ENCODE measurements at regions not wholly inside any gene's neighbourhood (a gene's known extent, or its start where the extent isn't known, plus 50 kb on each side); places are given as distances from the start of the nearest gene placed in this dataset.
A peak's percentile ranks its signal among the peaks of the same experiment; 100 is the strongest.

- no peak for DNase-seq (ENCODE audit: low read depth in 2 of 2)
Observed at GRCh38 chr14:89629383-89629782, 212.3 kb upstream of the FOXN3 start.

- DNase-seq (ENCODE audit: low read depth in 2 of 2) = no peak
Observed at GRCh38 chr14:89628521-89628920, 211.5 kb upstream of the FOXN3 start.

- no peak for DNase-seq (ENCODE audit: low read depth in 2 of 2)
Observed at GRCh38 chr14:89626233-89626806, 209.3 kb upstream of the FOXN3 start.

GRCh38 chr14:89625731-89626232, 208.7 kb upstream of the FOXN3 start:
- no peak for DNase-seq (ENCODE audit: low read depth in 2 of 2)

- DNase-seq (ENCODE audit: low read depth in 2 of 2) = no peak
Observed at GRCh38 chr14:89625244-89625713, 208.2 kb upstream of the FOXN3 start.

GRCh38 chr14:89624500-89625156, 207.6 kb upstream of the FOXN3 start:
- DNase-seq (ENCODE audit: low read depth in 2 of 2) = no peak

GRCh38 chr14:89621791-89622638, 205.0 kb upstream of the FOXN3 start:
- DNase-seq (ENCODE audit: low read depth in 2 of 2) = no peak

- DNase-seq (ENCODE audit: low read depth in 2 of 2) = peak in 1 of 2 donors; percentile 32
Observed at GRCh38 chr14:89621009-89621421, 204.0 kb upstream of the FOXN3 start.

- DNase-seq (ENCODE audit: low read depth in 2 of 2) = no peak
Observed at GRCh38 chr14:89620436-89620835, 203.4 kb upstream of the FOXN3 start.

GRCh38 chr14:89619596-89619995, 202.6 kb upstream of the FOXN3 start:
- DNase-seq (ENCODE audit: low read depth in 2 of 2) = no peak

- peak in 1 of 2 donors; percentile 51 for DNase-seq (ENCODE audit: low read depth in 2 of 2)
Observed at GRCh38 chr14:89618811-89619551, 201.9 kb upstream of the FOXN3 start.

- DNase-seq (ENCODE audit: low read depth in 2 of 2) = no peak
Observed at GRCh38 chr14:89618330-89618708, 201.3 kb upstream of the FOXN3 start.

GRCh38 chr14:89617481-89618329, 200.7 kb upstream of the FOXN3 start:
- no peak for DNase-seq (ENCODE audit: low read depth in 2 of 2)

GRCh38 chr14:89616852-89617341, 199.9 kb upstream of the FOXN3 start:
- DNase-seq (ENCODE audit: low read depth in 2 of 2) = no peak

GRCh38 chr14:89616425-89616824, 199.4 kb upstream of the FOXN3 start:
- DNase-seq (ENCODE audit: low read depth in 2 of 2) = no peak

- no peak for DNase-seq (ENCODE audit: low read depth in 2 of 2)
Observed at GRCh38 chr14:89615421-89615820, 198.4 kb upstream of the FOXN3 start.

- no peak for DNase-seq (ENCODE audit: low read depth in 2 of 2)
Observed at GRCh38 chr14:89614009-89614691, 197.1 kb upstream of the FOXN3 start.

GRCh38 chr14:89613260-89614008, 196.4 kb upstream of the FOXN3 start:
- DNase-seq (ENCODE audit: low read depth in 2 of 2) = no peak

- DNase-seq (ENCODE audit: low read depth in 2 of 2) = no peak
Observed at GRCh38 chr14:89609500-89610100, 192.6 kb upstream of the FOXN3 start.
